ENCODE measurements at regions not wholly inside any gene's neighbourhood (a gene's known extent, or its start where the extent isn't known, plus 50 kb on each side); places are given as distances from the start of the nearest gene placed in this dataset.

- TF ChIP-seq CTCF (conservative IDR thresholded peaks at IDR 0.05) = no peak
- no peak overlapping the region for H3K27ac ChIP-seq
These were observed 345.3 kb upstream of the CD180 start for GRCh38 chr5:67541875-67542274.

- H3K27ac ChIP-seq = peak overlapping the region; percentile 41
- TF ChIP-seq CTCF (conservative IDR thresholded peaks at IDR 0.05) = no peak
These were observed 342.4 kb upstream of the CD180 start for GRCh38 chr5:67538855-67539506.

GRCh38 chr5:67537439-67538148, 341.0 kb upstream of the CD180 start:
- peak overlapping the region; percentile 41 for H3K27ac ChIP-seq

GRCh38 chr5:67536866-67537265, 340.3 kb upstream of the CD180 start:
- H3K27ac ChIP-seq = no peak overlapping the region
- TF ChIP-seq CTCF (conservative IDR thresholded peaks at IDR 0.05) = no peak

More at GRCh38 chr5:67537439-67538148, 341.0 kb upstream of the CD180 start:
- TF ChIP-seq CTCF (conservative IDR thresholded peaks at IDR 0.05) = no peak

- H3K27ac ChIP-seq = no peak overlapping the region
- TF ChIP-seq CTCF (conservative IDR thresholded peaks at IDR 0.05) = no peak
These were observed 334.1 kb upstream of the CD180 start for GRCh38 chr5:67530609-67531255.

- H3K27ac ChIP-seq = no peak overlapping the region
- no peak for TF ChIP-seq CTCF (conservative IDR thresholded peaks at IDR 0.05)
These were observed 332.4 kb upstream of the CD180 start for GRCh38 chr5:67528953-67529352.

- no peak for TF ChIP-seq CTCF (conservative IDR thresholded peaks at IDR 0.05)
- no peak overlapping the region for H3K27ac ChIP-seq
These were observed 330.2 kb upstream of the CD180 start for GRCh38 chr5:67526793-67527192.

Measured in VCaP (cell line).